ENCODE measurements at regions not wholly inside any gene's neighbourhood (a gene's known extent, or its start where the extent isn't known, plus 50 kb on each side); places are given as distances from the start of the nearest gene placed in this dataset.

DNA sequence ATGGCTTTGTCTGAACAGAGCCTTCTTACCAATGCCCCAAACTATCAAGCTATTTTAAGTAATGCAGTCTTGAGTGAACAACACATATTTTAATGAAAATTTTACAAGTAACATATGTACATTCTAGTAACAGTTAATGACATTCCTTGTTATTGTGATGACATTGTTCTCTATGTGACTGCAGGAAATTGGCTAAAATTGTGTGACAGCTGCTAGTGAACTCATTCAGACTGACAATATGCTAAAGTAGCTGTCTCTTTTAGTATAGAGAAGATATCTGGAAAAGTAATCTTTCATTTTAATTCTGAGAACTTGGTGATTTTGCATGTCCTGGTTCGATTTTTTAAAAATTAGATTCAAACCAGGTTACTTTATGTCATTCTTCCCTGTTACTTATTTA lies 259.8 kb upstream of the MAGI2 start:
- TF ChIP-seq, protein P1, sequence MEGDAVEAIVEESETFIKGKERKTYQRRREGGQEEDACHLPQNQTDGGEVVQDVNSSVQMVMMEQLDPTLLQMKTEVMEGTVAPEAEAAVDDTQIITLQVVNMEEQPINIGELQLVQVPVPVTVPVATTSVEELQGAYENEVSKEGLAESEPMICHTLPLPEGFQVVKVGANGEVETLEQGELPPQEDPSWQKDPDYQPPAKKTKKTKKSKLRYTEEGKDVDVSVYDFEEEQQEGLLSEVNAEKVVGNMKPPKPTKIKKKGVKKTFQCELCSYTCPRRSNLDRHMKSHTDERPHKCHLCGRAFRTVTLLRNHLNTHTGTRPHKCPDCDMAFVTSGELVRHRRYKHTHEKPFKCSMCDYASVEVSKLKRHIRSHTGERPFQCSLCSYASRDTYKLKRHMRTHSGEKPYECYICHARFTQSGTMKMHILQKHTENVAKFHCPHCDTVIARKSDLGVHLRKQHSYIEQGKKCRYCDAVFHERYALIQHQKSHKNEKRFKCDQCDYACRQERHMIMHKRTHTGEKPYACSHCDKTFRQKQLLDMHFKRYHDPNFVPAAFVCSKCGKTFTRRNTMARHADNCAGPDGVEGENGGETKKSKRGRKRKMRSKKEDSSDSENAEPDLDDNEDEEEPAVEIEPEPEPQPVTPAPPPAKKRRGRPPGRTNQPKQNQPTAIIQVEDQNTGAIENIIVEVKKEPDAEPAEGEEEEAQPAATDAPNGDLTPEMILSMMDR (IDR thresholded peaks at IDR 0.05; ENCODE audit: extremely low read depth, low read depth, low read length) = no peak
- no peaks in the 10 kb centered on the region for H3K36me3 ChIP-seq (ENCODE audit: insufficient read depth, low read length)
- H3K4me2 ChIP-seq (ENCODE audit: insufficient read depth, low read length) = no peak overlapping the region
- DNase-seq (ENCODE audit: insufficient read length, low spot score, missing footprints) = no peak
- no peak overlapping the region for H3K27ac ChIP-seq (ENCODE audit: low read depth, low read length)
- no peaks in the 10 kb centered on the region for H4K20me1 ChIP-seq (ENCODE audit: insufficient read depth, low read length)
- H3K4me3 ChIP-seq (ENCODE audit: insufficient read depth, low read length) = no peak overlapping the region
- H3K79me2 ChIP-seq (ENCODE audit: insufficient read depth, low read length) = no peaks in the 10 kb centered on the region
- no peaks in the 10 kb centered on the region for H3K4me1 ChIP-seq (ENCODE audit: insufficient read depth, low read length)
- H2AFZ ChIP-seq (ENCODE audit: low read length) = no peak overlapping the region
- no peaks in the 10 kb centered on the region for H3K27me3 ChIP-seq (ENCODE audit: insufficient read depth, low read length)
- H3K9me3 ChIP-seq (ENCODE audit: low read depth, low read length) = no peaks in the 10 kb centered on the region

DNA sequence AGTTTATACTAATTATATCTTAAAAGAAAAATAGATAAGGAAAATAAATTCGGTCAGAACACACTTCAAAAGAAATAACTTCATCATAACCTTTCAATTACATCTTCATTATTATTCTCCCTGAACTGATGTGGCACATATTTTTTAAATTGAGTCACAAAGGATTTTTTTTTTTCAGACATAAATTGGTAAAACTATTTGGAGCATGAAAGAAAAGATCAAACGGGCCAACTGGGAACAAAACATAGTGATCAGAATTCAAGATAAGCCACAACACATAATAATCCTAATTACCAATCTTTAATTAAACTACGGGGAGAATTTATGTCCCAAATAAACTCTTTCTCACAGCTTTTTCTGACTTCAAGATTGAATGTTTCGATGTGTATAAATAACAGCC lies 258.2 kb upstream of the MAGI2 start:
- Histone ChIP-seq H3K79me2 (ENCODE audit: insufficient read depth, low read length) (no peaks in the 10 kb centered on the region), H3K27me3 (ENCODE audit: insufficient read depth, low read length) (no peaks in the 10 kb centered on the region), H3K4me2 (ENCODE audit: insufficient read depth, low read length) (no peak overlapping the region), H3K4me1 (ENCODE audit: insufficient read depth, low read length) (no peaks in the 10 kb centered on the region), H4K20me1 (ENCODE audit: insufficient read depth, low read length) (no peaks in the 10 kb centered on the region), H3K9me3 (ENCODE audit: low read depth, low read length) (no peaks in the 10 kb centered on the region), H3K36me3 (ENCODE audit: insufficient read depth, low read length) (no peaks in the 10 kb centered on the region), H3K27ac (ENCODE audit: low read depth, low read length) (no peak overlapping the region), H2AFZ (ENCODE audit: low read length) (no peak overlapping the region), H3K4me3 (ENCODE audit: insufficient read depth, low read length) (no peak overlapping the region)
- TF ChIP-seq, protein P1 (IDR thresholded peaks at IDR 0.05; ENCODE audit: extremely low read depth, low read depth, low read length) = no peak
- no peak for DNase-seq (ENCODE audit: insufficient read length, low spot score, missing footprints)

DNA sequence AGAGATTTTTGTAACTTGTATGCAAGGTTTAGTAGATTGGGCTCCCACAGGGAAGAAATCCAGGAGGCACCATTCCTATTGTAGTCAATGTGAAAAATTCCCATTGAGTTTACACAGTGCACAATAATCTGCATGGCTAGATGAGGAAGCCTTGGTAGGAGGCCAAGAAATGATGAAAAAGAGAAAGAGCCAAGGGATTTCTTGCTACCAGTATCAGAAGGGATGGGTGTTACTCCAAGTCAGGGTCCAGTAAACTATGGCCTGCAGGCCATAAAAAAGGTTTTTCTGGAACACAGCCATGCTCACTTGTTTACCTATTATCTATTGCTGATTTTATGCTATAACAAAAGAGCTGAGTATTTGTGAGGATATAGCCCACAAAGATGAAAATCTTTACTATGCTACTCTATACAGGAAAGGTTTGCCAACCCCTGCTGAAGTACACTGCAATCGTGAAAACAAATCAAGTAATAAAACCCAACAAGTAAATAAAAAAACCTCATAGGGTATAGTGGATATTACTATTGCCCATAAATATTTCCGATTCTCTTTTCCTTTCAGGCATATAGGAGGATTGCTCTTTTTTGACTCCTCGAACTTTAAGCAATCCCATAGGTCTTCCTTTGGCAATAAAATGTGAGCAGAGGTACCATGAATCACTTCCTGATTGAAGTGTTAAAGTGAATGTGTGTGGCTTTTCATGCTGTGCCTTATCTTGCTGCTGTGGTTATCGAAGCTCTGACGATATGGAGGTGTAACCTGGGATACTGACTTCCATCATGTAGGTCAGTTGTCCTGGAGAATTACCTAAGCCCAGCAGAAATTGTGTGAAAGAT lies 256.3 kb upstream of the MAGI2 start:
- no peak overlapping the region for H3K4me2 ChIP-seq (ENCODE audit: insufficient read depth, low read length)
- no peak overlapping the region for H2AFZ ChIP-seq (ENCODE audit: low read length)
- no peaks in the 10 kb centered on the region for H3K36me3 ChIP-seq (ENCODE audit: insufficient read depth, low read length)
- H3K4me1 ChIP-seq (ENCODE audit: insufficient read depth, low read length) = no peaks in the 10 kb centered on the region
- no peak overlapping the region for H3K27ac ChIP-seq (ENCODE audit: low read depth, low read length)
- no peak overlapping the region for H3K4me3 ChIP-seq (ENCODE audit: insufficient read depth, low read length)
- H3K9me3 ChIP-seq (ENCODE audit: low read depth, low read length) = no peaks in the 10 kb centered on the region
- no peaks in the 10 kb centered on the region for H3K27me3 ChIP-seq (ENCODE audit: insufficient read depth, low read length)
- no peaks in the 10 kb centered on the region for H4K20me1 ChIP-seq (ENCODE audit: insufficient read depth, low read length)
- no peak for DNase-seq (ENCODE audit: insufficient read length, low spot score, missing footprints)
- H3K79me2 ChIP-seq (ENCODE audit: insufficient read depth, low read length) = no peaks in the 10 kb centered on the region
- TF ChIP-seq, protein P1 (IDR thresholded peaks at IDR 0.05; ENCODE audit: extremely low read depth, low read depth, low read length) = no peak

DNA sequence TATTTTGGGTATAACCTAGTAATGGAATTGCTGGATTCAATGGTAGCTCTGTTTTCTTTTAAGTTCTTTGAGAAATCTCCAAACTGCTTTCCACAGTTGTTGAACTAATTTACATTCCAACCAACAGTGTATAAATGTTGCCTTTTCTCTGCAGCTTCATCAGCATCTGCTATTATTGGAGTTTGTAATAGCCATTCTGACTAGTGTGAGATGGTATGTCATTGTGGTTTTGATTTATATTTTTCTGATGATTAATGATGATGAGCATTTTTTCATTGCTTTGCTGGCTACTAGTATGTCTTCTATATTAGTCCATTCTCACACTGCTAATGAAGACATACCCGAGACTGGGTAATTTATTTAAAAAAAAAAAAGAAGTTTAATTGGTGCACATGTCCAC lies 248.6 kb upstream of the MAGI2 start:
- Histone ChIP-seq H3K27me3 (ENCODE audit: insufficient read depth, low read length) (no peaks in the 10 kb centered on the region), H3K9me3 (ENCODE audit: low read depth, low read length) (no peaks in the 10 kb centered on the region), H4K20me1 (ENCODE audit: insufficient read depth, low read length) (no peaks in the 10 kb centered on the region), H3K4me1 (ENCODE audit: insufficient read depth, low read length) (no peaks in the 10 kb centered on the region), H3K27ac (ENCODE audit: low read depth, low read length) (no peak overlapping the region), H3K79me2 (ENCODE audit: insufficient read depth, low read length) (no peaks in the 10 kb centered on the region), H2AFZ (ENCODE audit: low read length) (no peak overlapping the region), H3K4me3 (ENCODE audit: insufficient read depth, low read length) (no peak overlapping the region), H3K4me2 (ENCODE audit: insufficient read depth, low read length) (no peak overlapping the region), H3K36me3 (ENCODE audit: insufficient read depth, low read length) (no peaks in the 10 kb centered on the region)
- TF ChIP-seq, protein P1 (IDR thresholded peaks at IDR 0.05; ENCODE audit: extremely low read depth, low read depth, low read length) = no peak
- DNase-seq (ENCODE audit: insufficient read length, low spot score, missing footprints) = no peak
